Upper lobe of left lung (tissue), 4 donors: ENCODE measurements at regions not wholly inside any gene's neighbourhood (a gene's known extent, or its start where the extent isn't known, plus 50 kb on each side); places are given as distances from the start of the nearest gene placed in this dataset.

Experiments
- POLR2A ChIP-seq, 4 donors: fragments of 450-650 bp; IDR thresholded peaks; one replicate each; pipeline ENCODE4 v1.5.1; 2016 to 2017; ENCODE audit warnings: antibody characterized with exemption in 4 of 4, mild to moderate bottlenecking in 2 of 4
- TF ChIP-seq, protein P1 (sequence below), 6 experiments: fragments of 450-650 bp in 4 of 6; fragments of 200-600 bp in 2 of 6; sonication (generic) in 2 of 6; IDR thresholded peaks; one replicate each; pipeline ENCODE4 v1.5.1; 2016 to 2019; ENCODE audit warnings: antibody characterized with exemption in 6 of 6

DNA sequence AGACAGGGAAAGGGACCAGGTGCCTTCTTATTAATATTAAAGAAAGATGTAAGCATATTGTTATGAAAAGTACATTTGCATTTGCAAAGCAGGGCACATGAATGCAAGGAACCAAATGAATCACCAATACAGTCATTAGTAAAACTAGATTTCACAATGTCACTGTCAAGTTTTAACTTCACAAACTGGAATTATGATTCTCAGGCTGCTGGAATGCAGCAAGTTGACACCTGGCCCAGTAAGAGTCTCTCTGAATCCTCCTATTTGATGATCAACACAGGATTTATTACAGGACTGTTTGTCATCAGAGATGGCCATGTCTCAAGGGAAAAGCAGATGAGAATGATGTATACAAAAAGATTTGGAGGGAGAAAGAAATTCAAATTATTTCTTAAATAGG, 72.9 kb upstream of the STK39 start:
- TF ChIP-seq POLR2A (IDR thresholded peaks at IDR 0.05) = no peak
- TF ChIP-seq, protein P1, sequence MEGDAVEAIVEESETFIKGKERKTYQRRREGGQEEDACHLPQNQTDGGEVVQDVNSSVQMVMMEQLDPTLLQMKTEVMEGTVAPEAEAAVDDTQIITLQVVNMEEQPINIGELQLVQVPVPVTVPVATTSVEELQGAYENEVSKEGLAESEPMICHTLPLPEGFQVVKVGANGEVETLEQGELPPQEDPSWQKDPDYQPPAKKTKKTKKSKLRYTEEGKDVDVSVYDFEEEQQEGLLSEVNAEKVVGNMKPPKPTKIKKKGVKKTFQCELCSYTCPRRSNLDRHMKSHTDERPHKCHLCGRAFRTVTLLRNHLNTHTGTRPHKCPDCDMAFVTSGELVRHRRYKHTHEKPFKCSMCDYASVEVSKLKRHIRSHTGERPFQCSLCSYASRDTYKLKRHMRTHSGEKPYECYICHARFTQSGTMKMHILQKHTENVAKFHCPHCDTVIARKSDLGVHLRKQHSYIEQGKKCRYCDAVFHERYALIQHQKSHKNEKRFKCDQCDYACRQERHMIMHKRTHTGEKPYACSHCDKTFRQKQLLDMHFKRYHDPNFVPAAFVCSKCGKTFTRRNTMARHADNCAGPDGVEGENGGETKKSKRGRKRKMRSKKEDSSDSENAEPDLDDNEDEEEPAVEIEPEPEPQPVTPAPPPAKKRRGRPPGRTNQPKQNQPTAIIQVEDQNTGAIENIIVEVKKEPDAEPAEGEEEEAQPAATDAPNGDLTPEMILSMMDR (IDR thresholded peaks at IDR 0.05) = no peak
